ENCODE measurements at regions not wholly inside any gene's neighbourhood (a gene's known extent, or its start where the extent isn't known, plus 50 kb on each side); places are given as distances from the start of the nearest gene placed in this dataset.
A peak's percentile ranks its signal among the peaks of the same experiment; 100 is the strongest.

DNA sequence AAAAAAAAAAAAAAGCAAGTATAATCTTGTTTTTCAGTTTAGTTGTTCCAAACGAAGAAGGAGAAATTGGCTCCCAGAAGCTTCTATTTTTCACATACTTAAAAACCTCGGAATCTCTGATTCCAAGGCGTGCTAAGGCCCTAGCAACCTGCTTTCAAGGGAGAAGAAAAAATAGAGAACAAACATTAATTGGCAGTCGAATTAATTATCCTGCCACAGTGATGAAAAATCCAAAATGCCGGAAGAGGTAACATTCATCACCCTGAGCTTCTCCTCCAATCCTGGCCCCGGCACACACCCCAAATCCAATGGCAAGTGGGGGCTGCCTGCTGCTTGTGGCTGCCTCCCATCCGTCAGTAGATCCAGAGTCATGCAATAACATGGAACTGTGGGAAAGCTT lies 250.2 kb upstream of the CHAC2 start:
- no peak for DNase-seq (ENCODE audit: low read depth)
- TF ChIP-seq, protein P1, sequence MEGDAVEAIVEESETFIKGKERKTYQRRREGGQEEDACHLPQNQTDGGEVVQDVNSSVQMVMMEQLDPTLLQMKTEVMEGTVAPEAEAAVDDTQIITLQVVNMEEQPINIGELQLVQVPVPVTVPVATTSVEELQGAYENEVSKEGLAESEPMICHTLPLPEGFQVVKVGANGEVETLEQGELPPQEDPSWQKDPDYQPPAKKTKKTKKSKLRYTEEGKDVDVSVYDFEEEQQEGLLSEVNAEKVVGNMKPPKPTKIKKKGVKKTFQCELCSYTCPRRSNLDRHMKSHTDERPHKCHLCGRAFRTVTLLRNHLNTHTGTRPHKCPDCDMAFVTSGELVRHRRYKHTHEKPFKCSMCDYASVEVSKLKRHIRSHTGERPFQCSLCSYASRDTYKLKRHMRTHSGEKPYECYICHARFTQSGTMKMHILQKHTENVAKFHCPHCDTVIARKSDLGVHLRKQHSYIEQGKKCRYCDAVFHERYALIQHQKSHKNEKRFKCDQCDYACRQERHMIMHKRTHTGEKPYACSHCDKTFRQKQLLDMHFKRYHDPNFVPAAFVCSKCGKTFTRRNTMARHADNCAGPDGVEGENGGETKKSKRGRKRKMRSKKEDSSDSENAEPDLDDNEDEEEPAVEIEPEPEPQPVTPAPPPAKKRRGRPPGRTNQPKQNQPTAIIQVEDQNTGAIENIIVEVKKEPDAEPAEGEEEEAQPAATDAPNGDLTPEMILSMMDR (IDR thresholded peaks at IDR 0.05; ENCODE audit: low read length, missing control alignments), result no peak
- H3K4me3 ChIP-seq (replicated peaks; ENCODE audit: low read depth, low read length), result no peak overlapping the region

DNA sequence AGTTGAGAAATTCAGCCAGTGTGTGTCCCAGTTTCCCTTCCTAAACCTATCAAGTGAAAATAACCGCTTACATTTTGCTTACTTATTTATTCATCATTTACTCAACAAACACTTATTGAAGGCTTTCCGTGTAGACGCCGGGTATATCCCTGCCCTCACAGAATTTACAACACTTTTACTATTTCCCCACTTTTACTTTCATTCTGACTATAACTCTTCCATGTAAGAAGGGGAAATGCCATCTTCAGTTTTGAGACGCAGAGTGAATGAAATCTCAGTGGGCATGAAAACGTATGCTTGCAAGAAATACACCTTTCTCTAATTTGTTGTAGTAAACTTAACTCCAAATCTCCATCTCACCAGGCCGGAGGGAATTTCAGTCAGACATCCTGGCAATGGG lies 251.0 kb upstream of the CHAC2 start:
- no peak overlapping the region for H3K4me3 ChIP-seq (replicated peaks; ENCODE audit: low read depth, low read length)
- TF ChIP-seq, protein P1 (IDR thresholded peaks at IDR 0.05; ENCODE audit: low read length, missing control alignments), result no peak
- no peak for DNase-seq (ENCODE audit: low read depth)

DNA sequence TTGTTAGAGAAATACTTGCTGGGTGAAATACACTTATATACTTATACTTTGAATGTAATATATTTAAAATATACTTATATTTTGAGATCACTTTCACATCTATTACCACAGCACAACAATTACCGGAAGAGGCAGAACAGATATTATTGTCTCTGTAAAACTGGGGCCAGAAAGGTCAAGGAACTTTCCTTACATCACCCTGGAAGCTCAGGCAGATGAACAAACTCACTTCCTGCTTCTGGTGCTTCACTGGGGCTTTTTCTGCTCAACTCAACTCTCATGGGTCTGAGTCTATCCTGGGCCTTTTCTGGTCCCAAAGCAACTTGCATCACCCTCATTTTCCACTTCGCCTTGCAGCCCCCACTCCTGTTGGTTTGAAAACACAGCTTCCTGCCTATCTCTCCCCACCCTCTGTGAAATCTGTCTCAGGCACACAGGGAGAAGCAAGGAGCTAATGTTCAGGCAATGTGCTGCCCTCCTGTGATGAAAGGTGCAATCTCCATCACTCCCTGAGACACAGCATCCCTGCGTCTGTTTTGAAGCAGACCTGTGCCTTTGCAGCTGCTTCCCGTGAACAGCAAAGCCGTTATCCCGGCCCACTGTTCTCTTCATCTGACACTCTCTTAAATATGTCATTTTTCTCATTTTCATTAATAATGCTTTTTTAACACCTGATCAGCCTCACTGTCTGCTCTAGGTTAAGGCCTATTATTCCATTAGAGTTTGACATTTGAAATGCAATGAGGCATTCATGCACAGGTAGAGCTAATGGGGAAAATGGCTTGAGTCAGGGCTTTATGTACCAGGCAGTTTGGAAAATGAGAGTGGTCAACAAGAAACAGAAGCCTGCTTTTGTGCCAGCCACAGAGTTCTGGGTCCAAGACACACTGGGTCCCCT lies 251.9 kb upstream of the CHAC2 start:
- TF ChIP-seq, protein P1 (IDR thresholded peaks at IDR 0.05; ENCODE audit: low read length, missing control alignments), result peak; percentile 19
- DNase-seq (ENCODE audit: low read depth), result peak; percentile 76
- no peak overlapping the region for H3K4me3 ChIP-seq (replicated peaks; ENCODE audit: low read depth, low read length)

DNA sequence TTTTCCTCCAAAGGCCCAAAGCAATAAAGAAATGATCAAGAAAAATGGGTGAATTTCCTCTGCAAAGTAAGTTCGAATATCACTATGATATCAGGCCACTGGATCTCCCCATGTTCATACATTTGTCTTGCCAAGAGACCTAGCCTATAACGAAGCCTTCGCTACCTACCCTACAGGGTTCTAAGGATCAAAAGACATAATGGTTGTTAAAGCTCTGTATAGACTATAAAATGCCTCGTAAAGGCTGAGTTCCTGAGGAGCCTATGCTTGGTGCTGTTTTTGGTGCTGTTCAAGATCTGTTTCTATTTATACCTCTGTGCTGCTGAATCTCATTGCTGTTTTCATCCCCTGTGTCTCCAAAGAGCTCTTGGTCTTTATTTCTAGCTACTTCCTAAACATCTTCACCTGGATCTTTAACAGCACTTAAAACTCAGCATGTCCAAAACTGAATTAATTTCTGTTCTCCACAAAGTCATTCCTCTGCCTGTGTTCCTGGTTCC lies 254.4 kb upstream of the CHAC2 start:
- TF ChIP-seq, protein P1 (IDR thresholded peaks at IDR 0.05; ENCODE audit: low read length, missing control alignments), result no peak
- no peak overlapping the region for H3K4me3 ChIP-seq (replicated peaks; ENCODE audit: low read depth, low read length)
- DNase-seq (ENCODE audit: low read depth), result no peak

DNA sequence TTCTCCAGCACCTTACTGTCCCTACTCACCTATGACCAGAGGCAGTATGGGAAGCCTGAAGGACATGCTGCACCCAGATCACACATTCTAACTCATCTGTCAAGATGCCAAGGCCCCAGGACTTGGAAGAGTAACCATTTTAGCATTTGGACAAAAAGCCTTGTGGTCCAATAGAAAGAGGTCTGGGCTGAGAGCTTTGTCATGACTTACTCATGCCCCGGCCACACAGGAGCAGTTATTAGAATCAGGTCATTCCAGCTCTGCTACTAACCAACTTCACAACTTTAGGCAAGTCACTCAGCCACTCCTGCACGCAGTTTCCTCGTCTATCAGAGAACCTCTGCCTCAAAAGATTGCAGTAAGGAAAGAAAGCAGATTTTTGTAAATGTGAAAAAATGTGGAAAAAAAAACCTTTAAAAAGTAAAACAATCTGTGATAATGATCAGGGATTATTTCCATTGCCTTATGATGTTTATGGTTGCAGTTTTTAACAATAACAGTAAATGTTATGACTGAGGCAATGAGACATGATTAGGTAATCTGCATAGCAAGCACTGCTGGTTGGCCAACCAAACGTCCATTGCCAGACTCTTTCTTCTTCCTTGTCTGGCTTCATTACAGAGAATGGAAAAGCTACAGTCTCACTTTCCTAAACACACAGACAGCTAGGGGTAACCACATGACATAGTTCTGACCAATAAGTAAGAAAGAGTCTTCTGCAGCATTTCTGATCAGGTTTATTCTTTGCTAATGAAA lies 255.4 kb upstream of the CHAC2 start:
- H3K4me3 ChIP-seq (replicated peaks; ENCODE audit: low read depth, low read length), result no peak overlapping the region
- TF ChIP-seq, protein P1 (IDR thresholded peaks at IDR 0.05; ENCODE audit: low read length, missing control alignments), result no peak
- peak; percentile 36 for DNase-seq (ENCODE audit: low read depth)

DNA sequence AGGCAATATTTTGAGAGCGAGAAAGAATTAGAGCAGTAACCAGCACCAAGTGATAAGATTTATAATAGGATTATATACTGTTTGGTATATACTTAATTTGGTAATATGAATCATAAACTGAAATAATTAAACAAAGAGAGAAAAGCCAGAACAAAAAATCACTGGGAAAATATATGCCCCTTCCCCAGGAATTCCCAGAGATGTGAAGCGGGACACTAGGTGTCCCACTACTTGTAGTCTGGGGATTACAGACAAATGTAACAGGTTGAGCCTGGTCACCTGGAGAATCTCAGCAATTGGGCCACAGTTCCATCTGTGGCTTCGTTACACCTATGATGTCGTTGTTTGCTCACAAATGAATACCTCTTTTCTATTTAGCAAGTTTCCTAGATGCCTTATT lies 256.1 kb upstream of the CHAC2 start:
- DNase-seq (ENCODE audit: low read depth), result no peak
- TF ChIP-seq, protein P1 (IDR thresholded peaks at IDR 0.05; ENCODE audit: low read length, missing control alignments), result no peak
- H3K4me3 ChIP-seq (replicated peaks; ENCODE audit: low read depth, low read length), result no peak overlapping the region
